Esophagus muscularis mucosa (tissue), 4 donors: ENCODE measurements at regions not wholly inside any gene's neighbourhood (a gene's known extent, or its start where the extent isn't known, plus 50 kb on each side); places are given as distances from the start of the nearest gene placed in this dataset.

Experiments
- CTCF ChIP-seq, 3 experiments: fragments of 200-600 bp in 2 of 3; fragments of 450-650 bp in 1 of 3; sonication (generic) in 2 of 3; IDR thresholded peaks; one replicate each; pipeline ENCODE4 v1.5.1; 2017 to 2019; ENCODE audit warnings: antibody characterized with exemption in 3 of 3, mild to moderate bottlenecking in 2 of 3, moderate library complexity in 1 of 3
- EP300 ChIP-seq: sonication (generic); formaldehyde crosslinking; IDR thresholded peaks from one replicate; pipeline ENCODE4 v1.6.1; 2017; ENCODE audit warnings: antibody characterized with exemption
- POLR2A ChIP-seq: fragments of 450-650 bp; IDR thresholded peaks from one replicate; pipeline ENCODE4 v1.6.1; 2017; ENCODE audit warnings: antibody characterized with exemption, moderate library complexity, mild to moderate bottlenecking, low read depth

GRCh38 chr4:126262665-126263064 is 947.9 kb downstream of the FAT4 start:
- TF ChIP-seq CTCF (IDR thresholded peaks at IDR 0.05) (no peak), EP300 (no peak), POLR2A (no peak)
